HEK293T (cell line): ENCODE measurements at regions not wholly inside any gene's neighbourhood (a gene's known extent, or its start where the extent isn't known, plus 50 kb on each side); places are given as distances from the start of the nearest gene placed in this dataset.

ENCODE experiments used
- BHLHE40 ChIP-seq: fragments of 450-650 bp; IDR thresholded peaks from 2 replicates; pipeline ENCODE4 v1.6.1; 2016; ENCODE audit warnings: mild to moderate bottlenecking, moderate library complexity, borderline replicate concordance
- ELF4 ChIP-seq: fragments of 450-650 bp; IDR thresholded peaks from 2 replicates; pipeline ENCODE4 v1.6.1; 2017; ENCODE audit warnings: antibody characterized with exemption
- FOXM1 ChIP-seq: fragments of 450-650 bp; IDR thresholded peaks from 2 replicates; pipeline ENCODE4 v1.6.1; 2017; ENCODE audit warnings: mild to moderate bottlenecking, borderline replicate concordance
- NFRKB ChIP-seq: fragments of 450-650 bp; IDR thresholded peaks from 2 replicates; pipeline ENCODE4 v1.6.1; 2016; ENCODE audit warnings: mild to moderate bottlenecking, moderate library complexity
- PKNOX1 ChIP-seq: fragments of 450-650 bp; IDR thresholded peaks from 2 replicates; pipeline ENCODE4 v1.6.1; 2016
- TARDBP ChIP-seq: fragments of 450-650 bp; IDR thresholded peaks from 2 replicates; pipeline ENCODE4 v1.6.1; 2016

GRCh38 chr13:107028751-107029150 lies 460.8 kb upstream of the ARGLU1 start:
- TF ChIP-seq BHLHE40 (no peak), FOXM1 (no peak), NFRKB (no peak), ELF4 (no peak), PKNOX1 (no peak), TARDBP (no peak)
